K562 (cell line): ENCODE measurements at regions not wholly inside any gene's neighbourhood (a gene's known extent, or its start where the extent isn't known, plus 50 kb on each side); places are given as distances from the start of the nearest gene placed in this dataset.

ENCODE experiments used
- CTCF ChIP-seq, 3 experiments: IDR thresholded peaks in 2 of 3; conservative IDR thresholded peaks in 1 of 3; 2 replicates each; pipeline ENCODE4 v1.5.1; 2011 to 2012; ENCODE audit warnings: low read length in 3 of 3, mild to moderate bottlenecking in 3 of 3, control low read depth in 2 of 3, improper control_type of control experiment in 1 of 3, inconsistent platforms in 1 of 3, low read depth in 1 of 3, mixed read lengths in 1 of 3, moderate library complexity in 1 of 3; ENCODE audit not compliant: insufficient read depth in 2 of 3
- ZBTB11 ChIP-seq, 3 experiments: fragments of 200-800 bp in 1 of 3; fragments of 250-450 bp in 1 of 3; fragments of 450-650 bp in 1 of 3; sonication (Bioruptor Pico) in 1 of 3; sonication (Bioruptor generic) in 1 of 3; formaldehyde crosslinking in 1 of 3; IDR thresholded peaks; 2 replicates each; pipeline versions ENCODE4 v1.6.1 to v1.8.0; 2016 to 2022; ENCODE audit warnings: mild to moderate bottlenecking in 2 of 3, missing genetic modification characterization in 2 of 3, missing compliant biosample characterization in 1 of 3, moderate library complexity in 1 of 3

GRCh38 chr4:24638396-24638875, 54.1 kb upstream of the DHX15 start:
- no peak for TF ChIP-seq CTCF (IDR thresholded peaks at IDR 0.05 in 2 of 3, conservative IDR thresholded peaks at IDR 0.05 in 1 of 3; ENCODE audit: insufficient read depth in 2 of 3, low read depth in 1 of 3, low read length in 3 of 3)
- no peak for TF ChIP-seq ZBTB11 (CRISPR knock-in tag; IDR thresholded peaks at IDR 0.05)
